ENCODE measurements at regions not wholly inside any gene's neighbourhood (a gene's known extent, or its start where the extent isn't known, plus 50 kb on each side); places are given as distances from the start of the nearest gene placed in this dataset.
"Not testable (repeated sequence)": the region's sequence is repeated elsewhere in the genome, so short reads cannot be mapped to it uniquely, and the experiment has no call there.

DNA sequence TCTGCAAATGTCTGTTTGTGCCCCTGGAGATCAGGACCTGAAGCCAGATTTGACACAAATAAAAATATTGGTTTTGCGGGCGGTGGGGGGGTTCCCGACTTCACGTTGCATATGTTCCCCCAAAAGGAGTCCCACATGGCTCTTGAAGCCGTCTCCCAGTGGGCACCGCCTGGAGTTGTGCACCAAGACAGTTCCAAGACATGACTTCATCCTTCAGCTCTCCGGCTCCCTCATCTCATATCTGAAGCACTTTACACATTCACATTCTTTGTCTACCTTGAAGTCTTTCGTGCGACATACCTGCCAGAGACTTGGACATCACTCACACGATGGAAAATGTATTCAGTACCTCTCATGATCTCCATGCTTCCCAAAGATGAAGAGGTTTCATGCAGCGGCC lies 362.8 kb upstream of the FOXK1 start:
- DNase-seq (ENCODE audit: low spot score) = no peak

DNA sequence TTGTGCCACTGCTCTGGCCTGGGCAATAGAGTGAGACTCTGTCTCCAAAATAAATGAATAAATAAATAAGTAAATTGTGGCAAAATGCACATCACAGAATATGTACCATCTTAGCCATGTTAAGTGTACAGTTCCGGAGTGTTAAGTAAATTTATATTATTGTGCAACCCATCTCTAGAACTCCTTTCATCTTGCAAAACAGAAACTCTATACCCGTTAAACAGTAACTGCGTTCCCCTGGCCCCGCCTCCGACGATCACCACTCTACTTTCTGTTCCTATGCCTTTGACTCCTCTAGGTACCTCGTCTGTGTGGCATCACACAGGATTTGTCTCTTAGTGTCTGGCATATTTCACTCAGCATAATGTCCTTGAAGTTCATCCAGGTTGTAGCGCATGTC lies 356.4 kb upstream of the FOXK1 start:
- DNase-seq (ENCODE audit: low spot score) = no peak

DNA sequence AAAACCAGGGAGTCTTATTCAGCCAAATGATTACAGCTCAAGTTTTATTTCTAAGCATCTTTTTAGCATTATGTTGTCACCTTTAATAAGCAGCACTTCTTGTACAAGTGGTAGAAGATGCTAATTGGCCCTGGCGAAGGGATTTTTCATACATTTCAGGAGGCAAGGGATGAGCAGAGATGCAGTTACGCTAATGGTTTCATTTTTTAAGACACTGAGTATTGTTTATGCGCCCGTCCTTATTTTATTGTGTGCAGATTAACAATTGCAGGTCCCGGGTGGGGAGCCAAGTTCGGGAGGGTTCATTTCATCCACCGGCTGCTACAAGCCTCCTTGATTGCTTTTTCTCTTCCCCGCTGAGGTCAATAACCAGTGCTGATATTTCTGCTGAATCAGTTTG lies 350.4 kb upstream of the FOXK1 start:
- DNase-seq (ENCODE audit: low spot score) = no peak

DNA sequence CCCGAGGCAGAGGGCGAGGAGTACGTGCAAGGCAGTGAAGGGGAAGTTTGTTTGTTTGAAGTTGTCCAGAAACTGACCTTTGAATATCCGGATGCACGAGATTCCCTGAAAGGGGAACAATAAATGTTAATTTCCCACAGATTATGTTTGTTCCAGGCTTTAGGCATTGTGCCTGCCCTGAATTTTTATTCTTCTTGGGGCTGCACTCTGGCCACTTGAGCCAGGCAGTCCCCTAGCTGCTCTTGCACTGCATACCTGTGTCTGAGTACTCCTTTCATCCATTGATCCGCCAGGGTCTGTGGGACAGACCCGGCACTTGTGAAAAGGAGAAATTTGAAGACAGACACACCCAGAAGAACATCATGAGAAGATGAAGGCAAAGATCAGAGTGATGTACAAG lies 343.5 kb upstream of the FOXK1 start:
- no peak for DNase-seq (ENCODE audit: low spot score)

DNA sequence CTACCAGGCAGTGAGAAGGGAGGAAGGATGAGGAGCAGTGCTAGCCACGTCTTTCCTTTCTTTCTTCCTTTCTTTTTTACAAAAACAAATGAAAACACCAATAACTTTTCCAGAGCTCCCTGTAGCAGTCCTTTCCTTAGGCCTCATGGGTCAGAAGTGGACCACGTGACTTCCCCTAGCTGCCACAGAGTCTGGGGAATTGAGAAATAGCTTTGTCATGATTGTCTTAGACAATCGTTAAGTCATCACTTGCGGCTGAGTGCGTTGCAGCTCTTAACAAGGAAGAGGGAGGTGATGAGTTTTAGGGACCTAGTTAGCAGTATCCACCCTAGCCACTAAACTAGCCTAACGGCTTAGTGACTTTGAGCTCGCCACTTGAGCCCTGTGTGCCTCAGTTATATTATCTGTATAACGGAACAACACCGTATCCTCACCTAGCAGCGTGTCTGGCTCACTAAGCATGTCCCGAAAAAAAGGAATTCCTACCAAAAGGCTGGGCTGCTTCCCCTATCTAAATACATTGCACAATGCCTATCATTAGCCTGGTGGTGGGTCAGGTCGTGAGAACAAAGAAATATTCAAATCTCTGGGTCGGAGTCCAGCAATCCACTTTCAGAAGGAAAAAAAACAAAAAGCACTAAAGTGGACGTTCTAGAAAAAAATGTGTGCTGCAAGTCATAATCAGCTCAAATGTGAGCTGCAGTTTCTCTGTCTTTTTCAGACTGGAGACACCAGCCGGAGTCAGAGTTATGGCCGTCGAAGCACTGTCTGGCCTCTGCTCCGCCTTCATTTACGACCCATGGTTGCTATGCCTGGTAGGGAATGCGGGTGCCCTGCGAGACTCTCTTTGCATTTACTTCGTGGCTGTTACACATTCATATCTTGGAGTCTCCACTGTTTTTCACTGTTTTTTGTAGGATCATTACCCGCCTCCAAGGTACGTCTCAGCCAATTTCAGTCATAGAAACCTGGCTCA lies 338.5 kb upstream of the FOXK1 start:
- no peak for DNase-seq (ENCODE audit: low spot score)

DNA sequence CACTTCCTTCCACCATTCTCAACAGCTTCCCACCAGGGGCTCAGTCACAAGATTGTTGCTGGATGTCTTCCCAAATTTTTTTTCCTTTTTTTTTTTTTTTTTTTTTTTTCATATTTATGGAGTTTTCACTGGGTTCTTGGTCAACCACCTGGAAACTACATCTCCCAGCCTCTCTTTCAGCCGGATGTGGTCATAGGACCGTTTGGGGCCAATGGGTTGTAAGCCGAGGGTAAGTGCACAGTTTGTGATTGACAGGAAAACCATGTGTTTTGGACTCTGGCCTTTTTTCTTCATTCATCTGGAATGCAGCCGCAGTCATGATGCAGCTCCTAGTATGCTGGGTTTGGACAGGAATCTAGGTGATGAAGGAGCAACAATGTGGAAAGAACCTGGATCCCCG lies 337.1 kb upstream of the FOXK1 start:
- DNase-seq (ENCODE audit: low spot score) = no peak

DNA sequence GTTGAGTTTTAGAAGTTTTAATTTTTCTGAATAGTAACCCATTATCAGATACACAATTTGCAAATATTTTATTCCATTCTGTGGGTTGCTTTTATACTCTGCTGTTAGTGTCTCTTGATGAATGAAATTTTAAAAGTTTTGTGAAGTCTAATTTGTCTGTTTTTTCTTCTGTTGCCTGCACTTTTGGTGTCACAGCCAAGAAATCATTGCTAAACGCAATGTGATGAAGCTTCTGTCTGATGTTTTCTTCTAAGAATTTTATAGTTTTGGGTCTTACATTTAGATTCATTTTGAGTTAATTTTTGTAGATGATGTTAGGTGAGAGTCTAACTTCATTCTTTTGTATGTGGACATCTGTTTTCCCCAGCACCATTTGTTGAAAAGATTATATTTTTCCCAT lies 330.0 kb upstream of the FOXK1 start:
- DNase-seq (ENCODE audit: low spot score) = no peak

DNA sequence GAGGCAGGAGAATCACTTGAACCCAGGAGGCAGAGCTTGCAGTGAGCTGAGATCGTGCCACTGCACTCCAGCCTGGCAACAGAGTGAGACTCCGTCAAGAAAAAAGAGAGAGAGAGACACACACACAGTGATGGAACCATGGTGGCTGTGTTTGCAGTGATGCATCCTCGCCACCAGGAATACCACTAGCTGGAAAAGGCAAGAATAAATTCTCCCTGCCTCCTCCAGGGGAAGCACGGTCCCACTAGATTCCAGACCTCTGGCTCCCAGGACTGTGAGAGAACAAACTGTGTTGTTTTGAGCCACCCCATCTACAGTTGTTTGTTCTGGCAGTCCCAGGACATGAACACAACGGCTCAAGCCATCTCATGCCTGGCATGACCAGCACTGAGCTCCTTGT lies 320.3 kb upstream of the FOXK1 start:
- DNase-seq (ENCODE audit: low spot score) = no peak

DNA sequence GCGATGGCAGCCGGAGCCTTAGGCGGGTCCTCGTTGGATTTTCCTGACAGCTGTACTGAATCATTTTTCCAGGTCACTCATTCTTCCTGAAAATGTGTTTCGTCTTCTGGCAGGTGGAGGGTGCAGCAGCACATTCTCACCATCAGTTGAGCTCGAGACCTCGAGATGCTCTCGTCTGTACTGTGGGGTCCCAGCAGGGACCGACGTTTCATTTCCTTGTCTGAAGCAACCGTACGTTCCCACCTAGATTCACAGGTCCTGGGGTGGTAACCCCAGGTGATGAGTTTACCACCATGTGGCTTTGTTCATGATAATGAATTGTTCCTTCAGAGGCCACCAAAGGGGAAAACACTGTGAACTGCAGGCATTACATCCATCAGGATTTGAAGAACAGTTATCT lies 298.5 kb upstream of the FOXK1 start:
- DNase-seq (ENCODE audit: low spot score) = no peak

DNA sequence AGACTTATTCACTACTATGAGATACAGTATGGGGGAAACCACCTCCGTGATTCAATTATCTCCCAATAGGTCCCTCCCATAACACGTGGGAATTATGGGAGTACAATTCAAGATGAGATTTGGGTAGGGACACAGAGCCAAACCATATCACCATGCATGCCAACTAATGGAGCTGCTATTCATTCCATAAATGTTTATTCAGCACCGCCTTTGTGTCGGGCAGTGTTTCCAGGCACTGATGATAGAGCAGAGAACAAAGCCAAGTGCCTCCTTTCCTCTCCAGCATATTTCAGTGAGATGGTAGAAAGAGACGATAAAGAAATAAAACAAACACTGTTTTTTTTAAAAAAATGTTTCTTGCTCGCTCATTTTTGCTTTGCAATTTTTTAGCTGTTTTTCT lies 295.9 kb upstream of the FOXK1 start:
- no peak for DNase-seq (ENCODE audit: low spot score)

DNA sequence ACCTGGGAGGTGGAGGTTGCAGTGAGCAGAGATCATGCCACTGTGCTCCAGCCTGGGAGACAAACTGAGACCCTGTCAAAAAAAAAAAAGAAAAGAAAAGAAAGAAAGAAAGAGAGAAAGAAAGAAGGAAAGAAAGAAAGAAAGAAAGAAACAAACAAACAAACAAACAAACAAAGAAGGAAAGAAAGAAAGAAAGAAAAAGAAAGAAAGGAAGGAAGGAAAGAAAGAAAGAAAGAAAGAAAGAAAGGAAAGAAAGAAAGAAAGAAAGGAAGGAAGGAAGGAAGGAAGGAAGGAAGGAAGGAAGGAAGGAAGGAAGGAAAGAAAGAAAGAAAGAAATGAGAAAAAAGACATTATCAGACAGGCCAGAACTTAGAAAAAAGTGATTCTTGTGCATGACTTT lies 291.0 kb upstream of the FOXK1 start:
- not testable (repeated sequence) for DNase-seq (ENCODE audit: low spot score)

DNA sequence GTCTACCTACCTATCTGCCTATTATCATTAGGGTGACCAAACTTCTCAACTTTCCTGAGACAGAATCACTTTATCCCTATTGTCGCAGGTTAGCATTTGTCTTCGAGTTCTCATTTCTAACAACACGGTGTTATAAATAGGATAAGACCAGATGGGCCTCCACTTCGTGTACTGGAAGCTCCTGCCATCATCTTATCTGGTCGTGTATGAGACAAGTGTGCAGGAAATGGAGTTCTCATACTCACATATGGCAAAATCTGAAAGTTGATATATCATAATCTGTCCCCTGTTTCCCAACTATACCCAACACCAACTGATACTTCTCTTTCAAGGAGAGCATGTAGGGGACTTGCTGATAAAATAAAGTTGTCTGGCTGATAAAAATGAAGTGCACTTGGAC lies 287.4 kb upstream of the FOXK1 start:
- no peak for DNase-seq (ENCODE audit: low spot score)

DNA sequence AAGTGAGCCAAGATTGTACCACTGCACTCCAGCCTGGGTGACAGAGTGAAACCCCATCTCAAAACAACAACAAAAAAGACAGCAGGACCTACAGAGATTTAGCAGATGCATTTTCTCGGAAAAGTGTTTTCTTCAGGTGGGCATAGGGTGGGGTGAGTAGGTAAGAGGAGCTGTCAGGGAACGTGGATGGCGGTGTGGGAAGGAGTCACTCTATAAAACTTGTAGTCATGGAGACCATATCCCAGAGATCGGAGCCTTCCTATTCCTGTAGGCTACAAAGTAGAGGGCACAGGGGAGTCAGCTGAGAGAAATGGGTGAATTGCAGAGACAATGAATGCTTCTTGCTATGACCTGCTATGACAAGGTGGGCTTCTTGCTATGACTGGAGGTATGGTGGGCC lies 283.0 kb upstream of the FOXK1 start:
- DNase-seq (ENCODE audit: low spot score) = no peak

DNA sequence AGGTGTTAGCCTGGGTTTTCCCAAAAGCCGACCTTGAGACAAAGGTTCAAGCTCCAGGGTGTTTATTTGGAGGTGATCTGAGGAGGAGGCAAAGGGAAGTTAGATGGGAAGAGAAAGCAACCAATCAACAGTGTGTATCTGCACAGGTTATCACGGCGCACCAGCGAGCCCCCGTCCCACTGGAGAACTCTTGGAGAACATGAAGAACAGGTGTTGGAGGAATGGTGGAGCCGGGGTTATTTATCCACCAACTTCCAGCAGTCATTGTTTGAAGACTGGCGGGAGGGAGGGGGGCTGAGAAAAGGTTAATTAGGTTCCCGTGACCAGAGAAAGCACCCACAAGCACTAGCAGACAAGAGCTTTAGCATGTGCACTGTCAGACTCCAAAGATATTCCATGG lies 282.5 kb upstream of the FOXK1 start:
- DNase-seq (ENCODE audit: low spot score) = no peak

DNA sequence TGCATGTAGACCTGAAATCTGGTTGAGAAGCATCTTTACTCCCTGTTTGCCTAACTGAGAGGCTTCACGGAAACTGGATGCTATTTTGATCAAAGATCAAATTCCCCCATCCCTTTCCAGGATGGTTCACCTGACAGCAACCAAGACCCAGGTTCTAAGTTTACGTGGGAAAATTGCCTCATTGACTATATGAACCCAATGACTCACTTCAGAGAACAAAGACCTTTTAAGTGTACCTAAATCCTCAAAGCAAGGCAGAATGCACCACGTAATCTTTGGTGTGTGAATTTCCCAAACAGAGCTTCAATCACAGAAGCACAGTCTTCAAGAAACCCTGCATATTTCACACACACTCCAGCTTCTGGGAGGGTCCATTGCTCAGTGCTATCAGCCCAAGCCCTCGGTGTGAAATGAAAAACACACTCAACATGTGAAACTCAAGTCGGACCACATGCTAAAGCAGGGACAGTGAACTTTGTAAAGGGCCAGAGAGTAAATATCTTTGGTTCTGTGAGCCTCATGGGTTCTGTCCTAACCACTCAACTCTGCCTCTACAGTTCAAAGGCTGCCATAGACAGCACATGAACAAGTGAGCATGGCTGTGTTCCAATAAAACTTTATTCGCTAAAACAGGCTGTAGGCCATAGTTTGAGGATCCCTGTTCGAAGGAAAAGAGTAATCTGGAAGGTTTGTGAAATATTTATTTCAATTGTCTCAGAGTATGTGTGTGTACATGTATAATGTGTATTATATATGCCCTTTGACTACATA lies 275.6 kb upstream of the FOXK1 start:
- no peak for DNase-seq (ENCODE audit: low spot score)

DNA sequence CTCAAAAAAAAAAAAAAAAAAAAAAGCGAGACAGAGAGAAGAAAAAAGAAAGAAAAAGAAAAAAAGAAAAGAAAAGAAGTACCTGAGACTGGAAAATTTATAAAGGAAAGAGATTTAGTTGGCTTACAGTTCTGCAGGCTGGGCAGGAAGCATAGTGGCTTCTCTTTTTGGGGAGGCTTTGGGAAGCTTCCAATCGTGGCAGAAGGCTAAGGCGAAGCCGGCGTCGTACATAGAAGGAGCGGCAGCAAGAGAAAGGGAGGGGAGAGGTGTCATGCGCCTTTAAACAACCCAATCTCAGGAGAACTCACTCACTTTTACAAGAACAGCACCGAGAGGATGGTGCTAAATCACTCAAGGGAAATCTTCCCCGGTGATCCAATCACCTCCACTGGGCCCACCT lies 272.1 kb upstream of the FOXK1 start:
- DNase-seq (ENCODE audit: low spot score) = no peak

DNA sequence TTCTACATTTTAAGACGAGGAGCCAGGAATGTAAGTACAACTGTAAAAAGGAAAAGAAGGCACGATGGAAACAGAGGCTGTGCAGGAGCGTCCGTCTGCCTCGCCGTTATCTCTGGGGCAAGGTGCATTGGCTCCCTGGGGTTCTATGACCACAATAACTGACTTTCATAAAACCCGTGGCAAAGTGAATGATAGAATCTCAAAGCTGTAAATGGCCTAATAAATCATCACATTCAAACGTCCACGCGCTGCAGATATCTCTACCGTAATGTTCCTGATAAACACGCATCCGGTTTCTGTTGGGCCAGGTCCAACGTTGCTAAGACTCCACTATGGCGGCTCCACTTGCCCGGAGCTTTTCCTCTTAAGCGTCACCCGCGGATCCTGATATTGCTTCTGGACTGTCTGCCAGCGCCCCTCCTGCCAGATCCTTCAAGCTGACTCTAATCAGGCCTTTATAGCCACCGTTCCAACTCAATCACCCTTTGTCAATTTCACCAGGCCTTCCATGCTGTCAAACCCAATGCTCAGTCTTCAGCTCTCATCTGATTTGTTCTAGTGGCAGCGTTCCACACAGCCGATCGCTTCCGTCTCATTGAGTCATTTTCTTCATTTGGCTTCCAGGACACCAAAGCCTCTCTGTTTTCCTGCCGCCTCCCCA lies 265.6 kb upstream of the FOXK1 start:
- no peak for DNase-seq (ENCODE audit: low spot score)

DNA sequence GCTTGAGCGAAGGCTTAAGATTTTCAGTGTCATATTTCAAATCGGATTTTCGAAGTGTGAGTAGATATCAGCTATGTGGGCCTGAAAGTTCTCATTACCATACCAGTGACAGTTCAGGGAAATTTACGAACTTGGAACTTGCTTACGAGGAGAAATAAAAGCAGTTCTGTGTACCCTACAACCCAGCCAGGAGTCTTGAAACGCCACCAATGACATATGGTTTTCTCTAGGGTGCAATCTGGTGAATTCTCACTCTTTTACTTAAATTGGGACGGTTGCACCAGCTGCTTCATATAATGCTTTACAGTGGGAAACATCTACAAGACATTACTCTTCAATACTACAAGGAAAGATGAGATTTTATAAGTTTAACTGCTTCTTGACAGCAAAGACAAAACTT lies 253.6 kb upstream of the FOXK1 start:
- DNase-seq (ENCODE audit: low spot score) = no peak

DNA sequence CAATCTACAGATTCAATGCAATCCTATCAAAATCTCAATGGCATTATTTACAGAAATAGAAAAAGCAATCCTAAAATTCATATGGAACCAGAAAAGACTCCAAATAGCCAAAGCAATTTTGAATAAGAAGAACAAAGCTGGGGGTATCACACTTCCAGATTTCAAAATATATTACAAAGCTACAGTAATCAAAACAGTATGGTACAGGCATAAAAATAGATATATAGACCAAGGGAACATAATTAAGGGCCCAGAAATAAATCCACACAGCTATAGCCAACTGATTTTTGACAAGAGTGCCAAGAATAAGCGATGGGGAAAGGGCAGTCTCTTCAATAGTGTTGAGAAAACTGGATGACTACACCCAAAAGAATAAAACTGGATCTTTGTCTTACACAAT lies 251.9 kb upstream of the FOXK1 start:
- no peak for DNase-seq (ENCODE audit: low spot score)

DNA sequence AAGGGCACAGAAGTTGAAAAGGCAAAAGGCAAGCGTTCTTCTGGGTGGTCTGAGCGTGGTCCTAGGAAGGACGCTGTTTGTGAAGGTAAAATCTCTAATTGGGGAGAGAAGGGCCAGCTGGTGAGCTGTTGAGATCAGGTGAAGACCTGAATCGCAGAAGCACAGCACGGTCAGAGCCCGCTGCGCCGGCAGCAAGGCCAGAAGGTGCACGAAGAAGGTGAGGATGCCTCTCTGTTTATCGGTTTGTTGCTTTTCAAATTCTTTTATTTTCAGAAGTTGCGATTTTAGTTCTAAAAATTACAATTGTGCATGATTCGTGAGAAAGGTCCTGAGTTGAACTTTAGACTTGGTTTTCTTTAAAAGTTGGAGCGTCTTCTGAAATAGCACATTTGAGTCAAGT lies 247.8 kb upstream of the FOXK1 start:
- no peak for DNase-seq (ENCODE audit: low spot score)

DNA sequence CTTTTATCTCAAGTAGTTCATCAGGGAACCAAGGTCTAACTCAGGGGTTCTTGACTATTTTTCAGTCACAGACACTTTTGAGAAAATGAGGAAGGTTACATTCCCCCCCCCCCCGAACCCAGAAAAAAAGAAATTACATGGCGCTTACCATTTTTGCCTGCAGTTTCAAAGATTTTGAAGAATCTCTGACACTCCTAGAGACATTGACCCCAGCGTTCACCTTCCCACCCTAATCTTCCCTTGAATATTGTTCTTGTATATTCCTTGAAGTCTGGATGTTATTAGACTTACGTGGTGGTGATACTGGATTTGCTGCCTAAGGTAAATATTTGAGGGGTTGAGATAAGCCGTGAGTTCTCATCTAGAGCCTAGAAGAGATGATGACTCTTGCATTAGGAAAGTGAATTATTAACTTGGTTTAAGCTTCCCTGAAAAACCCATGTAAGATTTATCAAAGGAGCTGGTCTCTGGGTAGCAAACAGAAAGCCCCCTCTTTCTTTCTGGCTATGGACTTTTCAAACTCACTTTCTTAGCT lies 245.7 kb upstream of the FOXK1 start:
- no peak for DNase-seq (ENCODE audit: low spot score)

DNA sequence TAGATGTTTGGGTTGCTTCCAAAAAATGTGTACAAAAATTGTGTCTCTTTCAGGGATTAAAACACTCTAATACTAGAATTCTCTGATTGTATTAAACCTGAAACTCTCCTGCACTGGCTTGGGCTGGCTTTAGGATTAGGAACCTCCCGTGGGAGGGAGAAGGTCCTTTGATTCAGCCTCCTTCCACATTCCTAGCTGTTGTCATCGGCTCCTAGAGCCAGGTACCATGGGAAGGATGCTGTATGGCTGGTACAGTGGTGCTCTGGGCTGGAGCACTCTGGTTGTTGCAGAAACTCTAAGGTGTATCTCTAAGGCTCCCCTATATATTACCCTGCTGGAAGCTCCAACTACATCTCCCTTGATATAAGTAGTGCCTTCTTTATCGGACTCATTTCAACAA lies 245.2 kb upstream of the FOXK1 start:
- no peak for DNase-seq (ENCODE audit: low spot score)

DNA sequence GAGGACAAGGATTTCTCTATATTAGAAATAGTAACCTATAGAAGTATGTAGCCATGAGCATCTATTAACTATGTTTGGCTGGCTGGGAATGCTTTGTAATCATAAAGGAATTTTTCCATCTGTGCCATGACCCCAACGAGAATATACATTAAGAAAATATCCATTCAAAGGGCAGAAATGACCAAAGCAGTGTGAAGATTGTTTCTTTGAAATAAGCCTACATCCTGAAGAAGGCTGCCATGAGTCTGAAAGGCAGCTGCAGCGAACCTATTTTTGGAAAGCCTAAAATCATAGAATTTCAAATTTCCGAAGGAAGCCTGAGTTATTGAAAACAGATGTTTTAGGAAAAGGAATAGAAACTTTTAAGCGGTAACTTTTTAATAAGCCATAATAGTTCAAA lies 244.2 kb upstream of the FOXK1 start:
- no peak for DNase-seq (ENCODE audit: low spot score)
